ENCODE measurements at regions not wholly inside any gene's neighbourhood (a gene's known extent, or its start where the extent isn't known, plus 50 kb on each side); places are given as distances from the start of the nearest gene placed in this dataset.
"Not testable (repeated sequence)": the region's sequence is repeated elsewhere in the genome, so short reads cannot be mapped to it uniquely, and the experiment has no call there.

DNA sequence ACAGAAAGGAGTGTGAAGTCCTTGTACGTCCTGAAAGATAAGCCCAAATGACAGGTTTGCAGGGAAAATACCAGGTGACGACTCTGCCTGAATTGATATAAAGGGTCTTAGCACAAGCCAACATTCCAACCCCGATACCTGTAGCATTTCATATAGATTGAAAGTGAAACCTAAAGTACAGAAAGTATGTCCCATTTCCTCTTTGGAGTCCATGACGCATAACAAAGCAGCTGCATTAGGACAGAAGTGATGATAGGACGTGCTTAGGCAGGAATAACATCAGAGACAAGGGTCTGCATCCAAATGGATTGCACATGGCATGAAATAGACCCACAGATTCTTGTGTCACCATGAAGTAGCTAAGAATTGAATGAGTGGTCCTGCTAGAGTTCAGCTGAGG is 187.0 kb upstream of the ROBO1 start:
- intact Hi-C loops (cut with DNase I; ENCODE audit: low total_unique reads), result no loop called here
- H3K4me3 ChIP-seq (ENCODE audit: low read depth, poor library complexity, severe bottlenecking), result no peak overlapping the region
- WGBS, 2 donors, result 61% methylated on average over 5 of the region's 5 CpGs
- DNase-seq (ENCODE audit: low spot score in 2 of 2), result no peak
- no peak for TF ChIP-seq POLR2A (IDR thresholded peaks at IDR 0.05)
- TF ChIP-seq, protein P1, sequence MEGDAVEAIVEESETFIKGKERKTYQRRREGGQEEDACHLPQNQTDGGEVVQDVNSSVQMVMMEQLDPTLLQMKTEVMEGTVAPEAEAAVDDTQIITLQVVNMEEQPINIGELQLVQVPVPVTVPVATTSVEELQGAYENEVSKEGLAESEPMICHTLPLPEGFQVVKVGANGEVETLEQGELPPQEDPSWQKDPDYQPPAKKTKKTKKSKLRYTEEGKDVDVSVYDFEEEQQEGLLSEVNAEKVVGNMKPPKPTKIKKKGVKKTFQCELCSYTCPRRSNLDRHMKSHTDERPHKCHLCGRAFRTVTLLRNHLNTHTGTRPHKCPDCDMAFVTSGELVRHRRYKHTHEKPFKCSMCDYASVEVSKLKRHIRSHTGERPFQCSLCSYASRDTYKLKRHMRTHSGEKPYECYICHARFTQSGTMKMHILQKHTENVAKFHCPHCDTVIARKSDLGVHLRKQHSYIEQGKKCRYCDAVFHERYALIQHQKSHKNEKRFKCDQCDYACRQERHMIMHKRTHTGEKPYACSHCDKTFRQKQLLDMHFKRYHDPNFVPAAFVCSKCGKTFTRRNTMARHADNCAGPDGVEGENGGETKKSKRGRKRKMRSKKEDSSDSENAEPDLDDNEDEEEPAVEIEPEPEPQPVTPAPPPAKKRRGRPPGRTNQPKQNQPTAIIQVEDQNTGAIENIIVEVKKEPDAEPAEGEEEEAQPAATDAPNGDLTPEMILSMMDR (IDR thresholded peaks at IDR 0.05), result no peak

DNA sequence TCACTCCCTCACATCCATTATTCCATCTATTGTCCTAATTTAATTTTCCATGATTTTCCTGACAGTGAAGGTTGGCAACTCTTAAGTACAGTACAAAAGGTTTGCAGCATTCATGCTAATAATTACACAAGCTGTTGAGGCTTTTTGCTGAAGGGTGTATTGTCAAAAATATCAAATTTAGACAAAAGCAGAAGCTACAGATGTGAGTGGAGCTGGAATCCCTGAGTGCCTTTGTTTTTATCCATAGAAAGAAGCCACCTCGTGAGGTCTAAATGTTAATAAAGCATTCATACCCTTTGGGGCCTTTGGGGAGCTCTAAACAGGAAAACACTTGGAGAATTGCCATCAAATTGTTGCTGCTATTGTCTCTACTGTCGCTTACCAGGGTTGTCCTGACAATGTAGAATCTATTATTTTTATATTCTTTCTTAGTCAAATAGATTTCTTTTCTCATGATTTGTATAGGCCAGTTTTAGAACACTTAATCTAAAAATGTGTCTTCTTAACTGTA is 185.8 kb upstream of the ROBO1 start:
- intact Hi-C loops (cut with DNase I; ENCODE audit: low total_unique reads), result no loop called here
- WGBS, 2 donors, result 56 to 66% methylated on average over 2 of the region's 2 CpGs
- no peak for TF ChIP-seq POLR2A (IDR thresholded peaks at IDR 0.05)
- TF ChIP-seq, protein P1 (IDR thresholded peaks at IDR 0.05), result no peak
- no peak overlapping the region for H3K4me3 ChIP-seq (ENCODE audit: low read depth, poor library complexity, severe bottlenecking)
- no peak for DNase-seq (ENCODE audit: low spot score in 2 of 2)

DNA sequence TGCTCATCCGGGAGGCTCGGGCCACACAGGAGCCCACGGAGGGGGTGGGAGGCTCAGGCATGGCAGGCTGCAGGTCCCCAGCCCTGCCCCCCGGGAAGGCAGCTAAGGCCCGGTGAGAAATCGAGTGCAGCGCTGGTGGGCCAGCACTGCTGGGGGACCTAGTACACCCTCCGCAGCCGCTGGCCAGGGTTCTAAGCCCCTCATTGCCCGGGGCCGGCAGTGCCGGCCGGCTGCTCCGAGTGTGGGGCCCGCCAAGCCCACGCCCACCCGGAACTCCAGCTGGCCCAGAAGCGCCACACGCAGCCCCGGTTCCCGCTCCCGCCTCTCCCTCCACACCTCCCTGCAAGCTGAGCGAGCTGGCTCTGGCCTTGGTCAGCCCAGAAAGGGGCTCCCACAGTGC is 183.6 kb upstream of the ROBO1 start:
- DNase-seq (ENCODE audit: low spot score in 2 of 2); intact Hi-C loops (cut with DNase I; ENCODE audit: low total_unique reads); H3K4me3 ChIP-seq (ENCODE audit: low read depth, poor library complexity, severe bottlenecking): not testable (repeated sequence)
- 97 to 98% methylated on average over 20 of the region's 23 CpGs for WGBS, 2 donors

- H3K4me3 ChIP-seq (ENCODE audit: low read depth, poor library complexity, severe bottlenecking), result no peak overlapping the region
- WGBS, 2 donors, result 87 to 88% methylated on average over 2 of the region's 2 CpGs
- TF ChIP-seq, protein P1 (IDR thresholded peaks at IDR 0.05), result no peak
- no peak for TF ChIP-seq POLR2A (IDR thresholded peaks at IDR 0.05)
- no peak for DNase-seq (ENCODE audit: low spot score in 2 of 2)
- intact Hi-C loops (cut with DNase I; ENCODE audit: low total_unique reads), result no loop called here
Observed at GRCh38 chr3:79947957-79948356, 180.2 kb upstream of the ROBO1 start.

- no peak for DNase-seq (ENCODE audit: low spot score in 2 of 2)
- 62 to 75% methylated on average over 1 of the region's 1 CpG for WGBS, 2 donors
- intact Hi-C loops (cut with DNase I; ENCODE audit: low total_unique reads), result no loop called here
- no peak for TF ChIP-seq POLR2A (IDR thresholded peaks at IDR 0.05)
- TF ChIP-seq, protein P1 (IDR thresholded peaks at IDR 0.05), result no peak
- H3K4me3 ChIP-seq (ENCODE audit: low read depth, poor library complexity, severe bottlenecking), result no peak overlapping the region
Observed at GRCh38 chr3:79947469-79947868, 179.7 kb upstream of the ROBO1 start.

GRCh38 chr3:79937567-79937966 is 169.8 kb upstream of the ROBO1 start:
- no peak overlapping the region for H3K4me3 ChIP-seq (ENCODE audit: low read depth, poor library complexity, severe bottlenecking)
- no peak for DNase-seq (ENCODE audit: low spot score in 2 of 2)
- intact Hi-C loops (cut with DNase I; ENCODE audit: low total_unique reads), result no loop called here
- no peak for TF ChIP-seq POLR2A (IDR thresholded peaks at IDR 0.05)
- TF ChIP-seq, protein P1 (IDR thresholded peaks at IDR 0.05), result no peak
- 67 to 71% methylated on average over 1 of the region's 1 CpG for WGBS, 2 donors
